H1 (cell line): ENCODE measurements at regions not wholly inside any gene's neighbourhood (a gene's known extent, or its start where the extent isn't known, plus 50 kb on each side); places are given as distances from the start of the nearest gene placed in this dataset.

ENCODE experiments used
- ATF3 ChIP-seq: IDR thresholded peaks from 2 replicates; pipeline ENCODE4 v1.6.1; 2011; ENCODE audit warnings: low read depth, mild to moderate bottlenecking, low read length; ENCODE audit not compliant: insufficient read depth
- EZH2 ChIP-seq: fragments of 200-600 bp; sonication (generic); IDR thresholded peaks from 2 replicates; pipeline ENCODE4 v1.7.1; 2012; ENCODE audit warnings: low read depth, mild to moderate bottlenecking, moderate library complexity, low read length, inconsistent platforms; ENCODE audit not compliant: severe bottlenecking
- KDM4A ChIP-seq: IDR thresholded peaks from one replicate; pipeline ENCODE4 v1.7.1; 2012; ENCODE audit warnings: low read depth, mild to moderate bottlenecking, moderate library complexity, low read length, inconsistent platforms; ENCODE audit not compliant: severe bottlenecking
- RNF2 ChIP-seq: fragments of 200-900, 300-1000 bp; sonication (generic); IDR thresholded peaks from 2 replicates; pipeline ENCODE4 v1.7.1; 2016; ENCODE audit warnings: borderline replicate concordance, low read depth, mild to moderate bottlenecking, antibody characterized with exemption, low read length; ENCODE audit not compliant: poor library complexity, severe bottlenecking; ENCODE audit errors: missing control alignments
- TAF1 ChIP-seq: IDR thresholded peaks from 2 replicates; pipeline ENCODE4 v1.6.1; 2011; ENCODE audit warnings: mild to moderate bottlenecking, low read depth, low read length
- TF ChIP-seq, protein P1 (sequence below): IDR thresholded peaks from 2 replicates; pipeline ENCODE4 v1.6.1; 2012; ENCODE audit warnings: inconsistent platforms

- TF ChIP-seq, protein P1, sequence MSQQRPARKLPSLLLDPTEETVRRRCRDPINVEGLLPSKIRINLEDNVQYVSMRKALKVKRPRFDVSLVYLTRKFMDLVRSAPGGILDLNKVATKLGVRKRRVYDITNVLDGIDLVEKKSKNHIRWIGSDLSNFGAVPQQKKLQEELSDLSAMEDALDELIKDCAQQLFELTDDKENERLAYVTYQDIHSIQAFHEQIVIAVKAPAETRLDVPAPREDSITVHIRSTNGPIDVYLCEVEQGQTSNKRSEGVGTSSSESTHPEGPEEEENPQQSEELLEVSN: no peak
- TF ChIP-seq ATF3 (no peak), EZH2 (no peak), RNF2 (no peak), KDM4A (no peak), TAF1 (no peak)
These were observed 123.8 kb upstream of the CHL1 start (continued) for GRCh38 chr3:72776-73175.
